ENCODE measurements at regions not wholly inside any gene's neighbourhood (a gene's known extent, or its start where the extent isn't known, plus 50 kb on each side); places are given as distances from the start of the nearest gene placed in this dataset.

GRCh38 chr5:125047871-125048270, 301.4 kb upstream of the ZNF608 start:
- TF ChIP-seq CTCF (IDR thresholded peaks at IDR 0.05) = no peak
- TF ChIP-seq POLR2A (IDR thresholded peaks at IDR 0.05) = no peak

Data from lower leg skin (tissue), 3 donors.